IMR-90 (cell line): ENCODE measurements at regions not wholly inside any gene's neighbourhood (a gene's known extent, or its start where the extent isn't known, plus 50 kb on each side); places are given as distances from the start of the nearest gene placed in this dataset.

Experiments used
- BHLHE40 ChIP-seq: fragments of 150-350 bp; IDR thresholded peaks from 2 replicates; pipeline ENCODE4 v1.6.1; 2016; ENCODE audit warnings: mild to moderate bottlenecking, low read depth, low read length
- CEBPB ChIP-seq: IDR thresholded peaks from 2 replicates; pipeline ENCODE4 v1.6.1; 2012; ENCODE audit warnings: low read depth, low read length, improper control_type of control experiment
- CTCF ChIP-seq: conservative IDR thresholded peaks from 2 replicates; pipeline ENCODE4 v1.5.1; 2012; ENCODE audit warnings: mild to moderate bottlenecking, low read depth, low read length, improper control_type of control experiment
- MAFK ChIP-seq: IDR thresholded peaks from 2 replicates; pipeline ENCODE4 v1.6.1; 2012; ENCODE audit warnings: low read depth, low read length, improper control_type of control experiment
- MXI1 ChIP-seq: IDR thresholded peaks from 2 replicates; pipeline ENCODE4 v1.6.1; 2012; ENCODE audit warnings: low read depth, mild to moderate bottlenecking, low read length, moderate library complexity, borderline replicate concordance
- NFE2L2 ChIP-seq: fragments of 150-350 bp; IDR thresholded peaks from 2 replicates; pipeline ENCODE4 v1.6.1; 2016; ENCODE audit warnings: low read depth, mild to moderate bottlenecking, low read length
- POLR2A ChIP-seq: IDR thresholded peaks from 2 replicates; pipeline ENCODE4 v1.6.1; 2012; ENCODE audit warnings: mild to moderate bottlenecking, low read depth, low read length
- RCOR1 ChIP-seq: IDR thresholded peaks from 2 replicates; pipeline ENCODE4 v1.6.1; 2012; ENCODE audit warnings: mild to moderate bottlenecking, low read length, improper control_type of control experiment; ENCODE audit not compliant: insufficient replicate concordance
- SMC3 ChIP-seq: fragments of 150-350 bp; IDR thresholded peaks from 2 replicates; pipeline ENCODE4 v1.6.1; 2016; ENCODE audit warnings: low read depth, mild to moderate bottlenecking, antibody characterized with exemption, low read length, moderate library complexity
- USF2 ChIP-seq: fragments of 150-350 bp; IDR thresholded peaks from 2 replicates; pipeline ENCODE4 v1.6.1; 2017; ENCODE audit warnings: mild to moderate bottlenecking, antibody characterized with exemption, low read length, low read depth

DNA sequence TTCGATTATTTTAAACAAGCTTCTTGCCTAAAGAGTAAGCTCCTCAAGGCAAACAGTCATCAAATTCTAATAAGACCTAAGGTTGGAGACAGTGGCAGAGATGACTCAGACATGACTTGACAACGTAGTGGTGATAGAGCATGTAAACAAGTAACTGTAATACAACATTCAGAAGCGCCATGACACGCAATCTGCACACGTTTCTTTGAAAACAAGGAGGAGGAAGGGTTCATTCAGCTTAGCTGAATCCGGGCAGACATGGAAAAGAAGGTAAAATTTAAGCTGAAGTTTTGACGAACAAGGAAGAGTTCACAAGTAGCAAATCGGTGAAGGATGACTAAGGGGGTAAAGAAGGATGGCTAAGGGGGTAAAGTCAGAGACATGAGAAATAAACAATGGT lies 152.4 kb upstream of the ZC3H12C start:
- TF ChIP-seq CTCF (no peak), POLR2A (peak; percentile 48; the same call in 1 of the 2 replicates), RCOR1 (no peak), USF2 (no peak), CEBPB (peak; percentile 72), BHLHE40 (peak; percentile 97), NFE2L2 (peak; percentile 87), SMC3 (0 out of 2 replicates have a peak, but pooled peaks have one; percentile 9), MXI1 (peak; percentile 61; the same call in 1 of the 2 replicates), MAFK (peak; percentile 59)
